ENCODE measurements at regions not wholly inside any gene's neighbourhood (a gene's known extent, or its start where the extent isn't known, plus 50 kb on each side); places are given as distances from the start of the nearest gene placed in this dataset.

DNA sequence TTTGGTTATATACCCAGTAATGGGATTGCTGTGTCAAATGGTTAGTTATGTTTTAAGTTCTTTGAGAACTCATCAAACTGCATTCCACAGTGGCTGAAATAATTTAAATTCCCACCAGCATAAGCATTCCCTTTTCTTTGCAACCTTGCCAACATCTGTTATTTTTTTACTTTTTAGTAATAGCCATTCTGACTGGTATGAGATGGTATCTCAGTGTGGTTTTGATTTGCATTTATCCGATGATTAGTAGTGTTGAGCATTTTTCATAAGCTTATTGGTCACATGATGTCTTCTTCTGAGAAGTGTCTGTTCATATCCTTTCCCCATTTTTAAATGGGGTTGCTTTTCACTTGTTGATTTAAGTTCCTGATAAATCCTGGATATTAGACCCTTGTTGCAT, 435.7 kb upstream of the RIOK2 start:
- TF ChIP-seq ZNF671 (CRISPR knock-in tag; IDR thresholded peaks at IDR 0.05): no peak
- TF ChIP-seq, protein P1, sequence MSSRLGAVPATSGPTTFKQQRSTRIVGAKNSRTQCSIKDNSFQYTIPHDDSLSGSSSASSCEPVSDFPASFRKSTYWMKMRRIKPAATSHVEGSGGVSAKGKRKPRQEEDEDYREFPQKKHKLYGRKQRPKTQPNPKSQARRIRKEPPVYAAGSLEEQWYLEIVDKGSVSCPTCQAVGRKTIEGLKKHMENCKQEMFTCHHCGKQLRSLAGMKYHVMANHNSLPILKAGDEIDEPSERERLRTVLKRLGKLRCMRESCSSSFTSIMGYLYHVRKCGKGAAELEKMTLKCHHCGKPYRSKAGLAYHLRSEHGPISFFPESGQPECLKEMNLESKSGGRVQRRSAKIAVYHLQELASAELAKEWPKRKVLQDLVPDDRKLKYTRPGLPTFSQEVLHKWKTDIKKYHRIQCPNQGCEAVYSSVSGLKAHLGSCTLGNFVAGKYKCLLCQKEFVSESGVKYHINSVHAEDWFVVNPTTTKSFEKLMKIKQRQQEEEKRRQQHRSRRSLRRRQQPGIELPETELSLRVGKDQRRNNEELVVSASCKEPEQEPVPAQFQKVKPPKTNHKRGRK (CRISPR knock-in tag; IDR thresholded peaks at IDR 0.05; ENCODE audit: borderline replicate concordance): no peak
- no peak for TF ChIP-seq ZNF232 (CRISPR knock-in tag; IDR thresholded peaks at IDR 0.05)
- no peak for TF ChIP-seq SP1 (CRISPR knock-in tag; conservative IDR thresholded peaks at IDR 0.05)
- no peak for TF ChIP-seq TCF7 (CRISPR knock-in tag; IDR thresholded peaks at IDR 0.05; ENCODE audit: low read depth)
- TF ChIP-seq ELF4 (CRISPR knock-in tag; IDR thresholded peaks at IDR 0.05; ENCODE audit: low read depth): no peak
- no peak for TF ChIP-seq ETV6 (CRISPR knock-in tag; IDR thresholded peaks at IDR 0.05)
- no peak for TF ChIP-seq ZNF219 (CRISPR knock-in tag; IDR thresholded peaks at IDR 0.05; ENCODE audit: borderline replicate concordance)
- no peak for TF ChIP-seq PRRX2 (CRISPR knock-in tag; IDR thresholded peaks at IDR 0.05)
- TF ChIP-seq NR3C1 (CRISPR knock-in tag; conservative IDR thresholded peaks at IDR 0.05; ENCODE audit: low read depth): no peak
- TF ChIP-seq, protein P2, sequence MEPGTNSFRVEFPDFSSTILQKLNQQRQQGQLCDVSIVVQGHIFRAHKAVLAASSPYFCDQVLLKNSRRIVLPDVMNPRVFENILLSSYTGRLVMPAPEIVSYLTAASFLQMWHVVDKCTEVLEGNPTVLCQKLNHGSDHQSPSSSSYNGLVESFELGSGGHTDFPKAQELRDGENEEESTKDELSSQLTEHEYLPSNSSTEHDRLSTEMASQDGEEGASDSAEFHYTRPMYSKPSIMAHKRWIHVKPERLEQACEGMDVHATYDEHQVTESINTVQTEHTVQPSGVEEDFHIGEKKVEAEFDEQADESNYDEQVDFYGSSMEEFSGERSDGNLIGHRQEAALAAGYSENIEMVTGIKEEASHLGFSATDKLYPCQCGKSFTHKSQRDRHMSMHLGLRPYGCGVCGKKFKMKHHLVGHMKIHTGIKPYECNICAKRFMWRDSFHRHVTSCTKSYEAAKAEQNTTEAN (CRISPR knock-in tag; IDR thresholded peaks at IDR 0.05): no peak
- TF ChIP-seq ZNF416 (CRISPR knock-in tag; IDR thresholded peaks at IDR 0.05): no peak
- TF ChIP-seq, protein P3, sequence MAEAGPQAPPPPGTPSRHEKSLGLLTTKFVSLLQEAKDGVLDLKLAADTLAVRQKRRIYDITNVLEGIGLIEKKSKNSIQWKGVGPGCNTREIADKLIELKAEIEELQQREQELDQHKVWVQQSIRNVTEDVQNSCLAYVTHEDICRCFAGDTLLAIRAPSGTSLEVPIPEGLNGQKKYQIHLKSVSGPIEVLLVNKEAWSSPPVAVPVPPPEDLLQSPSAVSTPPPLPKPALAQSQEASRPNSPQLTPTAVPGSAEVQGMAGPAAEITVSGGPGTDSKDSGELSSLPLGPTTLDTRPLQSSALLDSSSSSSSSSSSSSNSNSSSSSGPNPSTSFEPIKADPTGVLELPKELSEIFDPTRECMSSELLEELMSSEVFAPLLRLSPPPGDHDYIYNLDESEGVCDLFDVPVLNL (CRISPR knock-in tag; IDR thresholded peaks at IDR 0.05; ENCODE audit: borderline replicate concordance, low read depth): no peak
- TF ChIP-seq, protein P4, sequence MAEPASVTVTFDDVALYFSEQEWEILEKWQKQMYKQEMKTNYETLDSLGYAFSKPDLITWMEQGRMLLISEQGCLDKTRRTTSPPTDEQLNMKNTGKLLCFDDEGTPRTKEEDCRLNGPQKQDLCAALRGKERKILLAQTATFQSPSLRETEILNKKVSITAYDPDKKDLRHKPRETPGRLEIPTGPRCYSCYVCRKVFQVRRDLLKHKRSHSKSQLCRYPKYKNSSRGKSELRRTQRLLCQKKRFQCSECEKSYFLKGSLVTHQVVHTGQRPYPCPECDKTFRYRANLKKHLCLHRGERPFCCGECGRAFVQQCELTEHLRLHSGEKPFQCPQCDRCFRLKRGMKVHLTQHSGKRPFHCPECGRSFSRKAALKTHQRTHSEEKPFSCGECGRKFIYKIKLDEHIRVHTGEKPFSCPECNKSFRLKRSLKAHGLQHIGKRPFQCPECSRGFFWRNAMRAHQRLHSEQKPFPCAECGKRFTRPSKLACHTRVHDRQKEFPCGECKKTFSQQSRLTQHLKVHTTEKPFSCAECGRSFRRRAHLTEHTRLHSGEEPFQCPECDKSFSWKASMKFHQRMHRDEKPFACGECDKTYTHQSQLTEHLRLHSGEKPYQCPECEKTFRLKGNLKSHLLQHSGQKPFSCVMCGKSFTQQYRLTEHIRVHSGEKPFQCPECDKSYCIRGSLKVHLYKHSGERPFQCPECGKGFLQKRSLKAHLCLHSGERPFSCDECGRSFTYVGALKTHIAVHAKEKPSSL (CRISPR knock-in tag; conservative IDR thresholded peaks at IDR 0.05): no peak
- TF ChIP-seq, protein P5, sequence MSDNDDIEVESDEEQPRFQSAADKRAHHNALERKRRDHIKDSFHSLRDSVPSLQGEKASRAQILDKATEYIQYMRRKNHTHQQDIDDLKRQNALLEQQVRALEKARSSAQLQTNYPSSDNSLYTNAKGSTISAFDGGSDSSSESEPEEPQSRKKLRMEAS (CRISPR knock-in tag; IDR thresholded peaks at IDR 0.05): no peak
- TF ChIP-seq FOXK1 (CRISPR knock-in tag; IDR thresholded peaks at IDR 0.05): no peak
- no peak for TF ChIP-seq CBFB (CRISPR knock-in tag; IDR thresholded peaks at IDR 0.05; ENCODE audit: low read depth)
- TF ChIP-seq ZNF138 (CRISPR knock-in tag; conservative IDR thresholded peaks at IDR 0.05): no peak
- TF ChIP-seq, protein P6, sequence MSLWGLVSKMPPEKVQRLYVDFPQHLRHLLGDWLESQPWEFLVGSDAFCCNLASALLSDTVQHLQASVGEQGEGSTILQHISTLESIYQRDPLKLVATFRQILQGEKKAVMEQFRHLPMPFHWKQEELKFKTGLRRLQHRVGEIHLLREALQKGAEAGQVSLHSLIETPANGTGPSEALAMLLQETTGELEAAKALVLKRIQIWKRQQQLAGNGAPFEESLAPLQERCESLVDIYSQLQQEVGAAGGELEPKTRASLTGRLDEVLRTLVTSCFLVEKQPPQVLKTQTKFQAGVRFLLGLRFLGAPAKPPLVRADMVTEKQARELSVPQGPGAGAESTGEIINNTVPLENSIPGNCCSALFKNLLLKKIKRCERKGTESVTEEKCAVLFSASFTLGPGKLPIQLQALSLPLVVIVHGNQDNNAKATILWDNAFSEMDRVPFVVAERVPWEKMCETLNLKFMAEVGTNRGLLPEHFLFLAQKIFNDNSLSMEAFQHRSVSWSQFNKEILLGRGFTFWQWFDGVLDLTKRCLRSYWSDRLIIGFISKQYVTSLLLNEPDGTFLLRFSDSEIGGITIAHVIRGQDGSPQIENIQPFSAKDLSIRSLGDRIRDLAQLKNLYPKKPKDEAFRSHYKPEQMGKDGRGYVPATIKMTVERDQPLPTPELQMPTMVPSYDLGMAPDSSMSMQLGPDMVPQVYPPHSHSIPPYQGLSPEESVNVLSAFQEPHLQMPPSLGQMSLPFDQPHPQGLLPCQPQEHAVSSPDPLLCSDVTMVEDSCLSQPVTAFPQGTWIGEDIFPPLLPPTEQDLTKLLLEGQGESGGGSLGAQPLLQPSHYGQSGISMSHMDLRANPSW (CRISPR knock-in tag; conservative IDR thresholded peaks at IDR 0.05; ENCODE audit: low read depth): no peak
- no peak for TF ChIP-seq EMX1 (CRISPR knock-in tag; IDR thresholded peaks at IDR 0.05)
- Mint-ChIP-seq H3K4me1 (no peaks in the 10 kb centered on the region), H3K27me3 (ENCODE audit: low read depth) (no peaks in the 10 kb centered on the region), H3K36me3 (no peaks in the 10 kb centered on the region), H3K9me3 (peaks cover 20% of the 10 kb centered on the region), H3K27ac (no peak overlapping the region), H3K4me3 (no peak overlapping the region)
- POLR2A ChIA-PET: no interaction called here
- DNase-seq (ENCODE audit: low spot score) (no peak), ATAC-seq (no peak)
- CTCF ChIA-PET: no interaction called here

All from WTC11 (cell line).